AG10803 (cell line): ENCODE measurements at regions not wholly inside any gene's neighbourhood (a gene's known extent, or its start where the extent isn't known, plus 50 kb on each side); places are given as distances from the start of the nearest gene placed in this dataset.
"Not testable (repeated sequence)": the region's sequence is repeated elsewhere in the genome, so short reads cannot be mapped to it uniquely, and the experiment has no call there.

Experiments
- DNase-seq: peaks from one replicate; pipeline ENCODE4 v3.0.0; 2010; ENCODE audit warnings: low read depth
- H3K4me3 ChIP-seq: 2 replicates; pipeline ENCODE4 v1.5.1; 2011; ENCODE audit warnings: mild to moderate bottlenecking, low read length, control low read depth
- CTCF ChIP-seq: conservative IDR thresholded peaks from 2 replicates; pipeline ENCODE4 v1.5.1; 2011; ENCODE audit warnings: mild to moderate bottlenecking, low read length, control low read depth, inconsistent platforms

GRCh38 chr6:86030875-86031274 is 388.2 kb upstream of the SYNCRIP start:
- TF ChIP-seq CTCF, result no peak
- no peak for DNase-seq
- H3K4me3 ChIP-seq, result no peak overlapping the region

GRCh38 chr6:86028776-86029175 is 386.1 kb upstream of the SYNCRIP start:
- no peak overlapping the region for H3K4me3 ChIP-seq
- TF ChIP-seq CTCF, result no peak
- DNase-seq, result no peak

GRCh38 chr6:86026890-86027289 is 384.2 kb upstream of the SYNCRIP start:
- not testable (repeated sequence) for DNase-seq

GRCh38 chr6:86017236-86017635 is 374.6 kb upstream of the SYNCRIP start:
- H3K4me3 ChIP-seq, result no peak overlapping the region
- TF ChIP-seq CTCF, result no peak
- DNase-seq, result no peak

More at GRCh38 chr6:86026890-86027289, 384.2 kb upstream of the SYNCRIP start:
- not testable (repeated sequence) for H3K4me3 ChIP-seq

- H3K4me3 ChIP-seq, result no peak overlapping the region
- no peak for TF ChIP-seq CTCF
- no peak for DNase-seq
Measured at GRCh38 chr6:86016567-86016966, 373.9 kb upstream of the SYNCRIP start.

GRCh38 chr6:86016077-86016476 is 373.4 kb upstream of the SYNCRIP start:
- no peak for DNase-seq
- TF ChIP-seq CTCF, result no peak
- no peak overlapping the region for H3K4me3 ChIP-seq

- not testable (repeated sequence) for DNase-seq, H3K4me3 ChIP-seq
Measured at GRCh38 chr6:86012991-86013390, 370.3 kb upstream of the SYNCRIP start.

- no peak overlapping the region for H3K4me3 ChIP-seq
- DNase-seq, result no peak
- TF ChIP-seq CTCF, result no peak
Measured at GRCh38 chr6:86010915-86011786, 368.5 kb upstream of the SYNCRIP start.
